Transverse colon (tissue), 4 donors: ENCODE measurements at regions not wholly inside any gene's neighbourhood (a gene's known extent, or its start where the extent isn't known, plus 50 kb on each side); places are given as distances from the start of the nearest gene placed in this dataset.
"Not testable (repeated sequence)": the region's sequence is repeated elsewhere in the genome, so short reads cannot be mapped to it uniquely, and the experiment has no call there.

Experiments used
- EP300 ChIP-seq: sonication (generic); formaldehyde crosslinking; IDR thresholded peaks from one replicate; pipeline ENCODE4 v1.6.1; 2017; ENCODE audit warnings: antibody characterized with exemption, low read depth
- POLR2A ChIP-seq: fragments of 450-650 bp; IDR thresholded peaks from one replicate; pipeline ENCODE4 v1.6.1; 2016; ENCODE audit warnings: antibody characterized with exemption, mild to moderate bottlenecking, moderate library complexity
- POLR2AphosphoS5 ChIP-seq, 3 donors: sonication (generic); formaldehyde crosslinking; IDR thresholded peaks; one replicate each; pipeline ENCODE4 v1.6.1; 2016; ENCODE audit warnings: antibody characterized with exemption in 3 of 3
- TF ChIP-seq, protein P1 (sequence below), 5 experiments: fragments of 200-600 bp in 3 of 5; fragments of 450-650 bp in 2 of 5; sonication (generic) in 3 of 5; IDR thresholded peaks; 1 replicate in 2 of 5; 2 replicates in 3 of 5; pipeline ENCODE4 v1.5.1; 2016 to 2017; ENCODE audit warnings: antibody characterized with exemption in 5 of 5, inconsistent platforms in 3 of 5, mild to moderate bottlenecking in 2 of 5, moderate library complexity in 1 of 5

DNA sequence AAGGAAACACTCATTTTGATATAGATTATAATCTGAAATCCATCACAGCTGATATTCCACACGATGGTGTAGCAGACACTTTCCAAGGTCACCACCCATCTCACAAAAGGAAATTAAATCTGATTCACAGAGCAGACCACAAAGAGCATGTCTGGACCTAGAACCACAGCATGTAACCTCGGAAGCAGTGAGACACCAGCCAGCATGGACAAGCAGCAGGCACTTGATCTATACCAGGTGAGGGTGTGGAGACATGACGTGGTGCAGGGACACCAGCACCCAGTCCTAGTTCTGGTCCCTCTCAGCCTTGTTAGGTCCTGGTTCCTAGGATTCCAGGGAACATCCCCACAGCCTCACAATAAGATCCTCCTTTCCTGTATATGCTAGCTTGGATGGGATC, 81.9 kb upstream of the FBXO28 start:
- TF ChIP-seq, protein P1, sequence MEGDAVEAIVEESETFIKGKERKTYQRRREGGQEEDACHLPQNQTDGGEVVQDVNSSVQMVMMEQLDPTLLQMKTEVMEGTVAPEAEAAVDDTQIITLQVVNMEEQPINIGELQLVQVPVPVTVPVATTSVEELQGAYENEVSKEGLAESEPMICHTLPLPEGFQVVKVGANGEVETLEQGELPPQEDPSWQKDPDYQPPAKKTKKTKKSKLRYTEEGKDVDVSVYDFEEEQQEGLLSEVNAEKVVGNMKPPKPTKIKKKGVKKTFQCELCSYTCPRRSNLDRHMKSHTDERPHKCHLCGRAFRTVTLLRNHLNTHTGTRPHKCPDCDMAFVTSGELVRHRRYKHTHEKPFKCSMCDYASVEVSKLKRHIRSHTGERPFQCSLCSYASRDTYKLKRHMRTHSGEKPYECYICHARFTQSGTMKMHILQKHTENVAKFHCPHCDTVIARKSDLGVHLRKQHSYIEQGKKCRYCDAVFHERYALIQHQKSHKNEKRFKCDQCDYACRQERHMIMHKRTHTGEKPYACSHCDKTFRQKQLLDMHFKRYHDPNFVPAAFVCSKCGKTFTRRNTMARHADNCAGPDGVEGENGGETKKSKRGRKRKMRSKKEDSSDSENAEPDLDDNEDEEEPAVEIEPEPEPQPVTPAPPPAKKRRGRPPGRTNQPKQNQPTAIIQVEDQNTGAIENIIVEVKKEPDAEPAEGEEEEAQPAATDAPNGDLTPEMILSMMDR (IDR thresholded peaks at IDR 0.05): not testable (repeated sequence)
- not testable (repeated sequence) for TF ChIP-seq EP300; POLR2A; POLR2AphosphoS5 (IDR thresholded peaks at IDR 0.05)
